ENCODE measurements at regions not wholly inside any gene's neighbourhood (a gene's known extent, or its start where the extent isn't known, plus 50 kb on each side); places are given as distances from the start of the nearest gene placed in this dataset.

GRCh38 chr5:8954801-8955200, 591.1 kb downstream of the SEMA5A start:
- TF ChIP-seq CTCF (conservative IDR thresholded peaks at IDR 0.05; ENCODE audit: low read length) (peak; percentile 49), EZH2phosphoT487 (IDR thresholded peaks at IDR 0.05; ENCODE audit: borderline replicate concordance, low read depth, low read length) (no peak)
